ENCODE measurements at regions not wholly inside any gene's neighbourhood (a gene's known extent, or its start where the extent isn't known, plus 50 kb on each side); places are given as distances from the start of the nearest gene placed in this dataset.

DNA sequence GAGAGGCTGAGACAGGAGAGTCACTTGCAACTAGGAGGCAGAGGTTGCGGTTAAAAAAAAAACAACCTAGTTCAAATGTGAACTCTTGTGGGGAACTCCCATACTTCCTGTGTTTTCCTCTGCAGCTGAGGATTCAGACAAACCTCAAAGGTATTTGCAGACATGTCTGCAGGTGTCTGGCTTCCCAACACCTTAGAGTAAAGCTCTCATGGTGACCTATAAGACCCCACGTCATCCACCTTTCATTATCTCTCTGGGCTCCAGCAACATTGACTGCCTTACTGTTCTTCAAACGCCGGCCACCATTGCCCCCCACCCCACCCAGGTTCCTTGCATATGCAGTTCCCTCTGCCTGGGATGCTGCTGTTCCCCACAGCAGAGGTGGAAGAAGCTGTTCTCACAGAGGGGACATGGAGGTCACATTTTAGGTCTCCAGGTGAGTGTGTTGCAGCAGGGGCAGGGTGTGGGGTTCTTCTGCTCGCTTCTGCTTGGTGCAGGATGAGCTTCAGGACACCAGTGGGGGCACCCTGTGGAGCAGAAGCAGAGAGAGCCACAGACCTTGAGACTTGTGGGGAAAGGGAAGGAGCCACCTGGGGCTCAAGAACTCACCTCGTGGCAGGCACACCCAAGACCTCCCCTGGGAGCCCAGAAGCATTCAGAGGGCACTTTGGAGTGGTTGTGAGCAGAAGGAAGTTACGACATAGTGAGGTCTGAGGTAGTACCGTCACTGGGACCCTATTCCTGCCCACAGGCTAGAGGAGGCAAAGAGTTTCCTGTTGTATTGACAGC, 203.2 kb downstream of the CSNK2A3 start:
- dilution Hi-C loops (cut with MboI; ENCODE audit: extremely low pct_ligation_motif_present, low sequenced_read_pairs) (no loop called here), intact Hi-C loops (cut with micrococcal nuclease) (no loop called here)
- Histone ChIP-seq H2AFZ (ENCODE audit: low read depth, low read length) (no peak overlapping the region), H3K4me3 (replicated peaks in 1 of 3; ENCODE audit: insufficient read depth in 1 of 3, low read depth in 1 of 3, low read length in 3 of 3) (no peak overlapping the region), H3K9me1 (replicated peaks; ENCODE audit: control insufficient read depth, extremely low read depth, insufficient read depth, low read length) (no peaks in the 10 kb centered on the region), H3K9me3 (replicated peaks; ENCODE audit: control insufficient read depth, insufficient read depth, low read length) (no peaks in the 10 kb centered on the region), H3K36me3 (ENCODE audit: control insufficient read depth in 2 of 2, extremely low read depth in 1 of 2, insufficient read depth in 2 of 2, low read length in 2 of 2) (no peaks in the 10 kb centered on the region), H3K27me3 (ENCODE audit: control insufficient read depth in 2 of 2, insufficient read depth in 2 of 2, low read length in 2 of 2) (no peaks in the 10 kb centered on the region), H3K9ac (replicated peaks; ENCODE audit: extremely low read depth, insufficient read depth, low read length) (no peak overlapping the region), H3K4me1 (ENCODE audit: control insufficient read depth, extremely low read depth, insufficient read depth, low read length) (no peaks in the 10 kb centered on the region), H4K20me1 (replicated peaks; ENCODE audit: control insufficient read depth, extremely low read depth, insufficient read depth, low read length) (no peaks in the 10 kb centered on the region), H3K4me2 (ENCODE audit: insufficient read depth, low read length) (no peak overlapping the region), H3K27ac (ENCODE audit: insufficient read depth, low read depth, low read length) (no peak overlapping the region), H3K79me2 (ENCODE audit: control insufficient read depth, insufficient read depth, low read length) (no peaks in the 10 kb centered on the region)
- DNase-seq (ENCODE audit: low read depth, low spot score): no peak
- no TSS peak for BruUV-seq (replicated peaks)
- ChIA-PET CTCF (no interaction called here), POLR2A (no interaction called here)
- TF ChIP-seq CTCF (IDR thresholded peaks at IDR 0.05; ENCODE audit: extremely low read depth in 1 of 2, insufficient read depth in 1 of 2, low read depth in 1 of 2, low read length in 2 of 2) (no peak), POLR2AphosphoS5 (IDR thresholded peaks at IDR 0.05; ENCODE audit: insufficient read depth, low read depth, low read length) (no peak), EZH2 (IDR thresholded peaks at IDR 0.05; ENCODE audit: borderline replicate concordance, low read depth, low read length, severe bottlenecking) (no peak), MYC (IDR thresholded peaks at IDR 0.05; ENCODE audit: low read depth, low read length) (no peak)
- FAIRE-seq: no peak

DNA sequence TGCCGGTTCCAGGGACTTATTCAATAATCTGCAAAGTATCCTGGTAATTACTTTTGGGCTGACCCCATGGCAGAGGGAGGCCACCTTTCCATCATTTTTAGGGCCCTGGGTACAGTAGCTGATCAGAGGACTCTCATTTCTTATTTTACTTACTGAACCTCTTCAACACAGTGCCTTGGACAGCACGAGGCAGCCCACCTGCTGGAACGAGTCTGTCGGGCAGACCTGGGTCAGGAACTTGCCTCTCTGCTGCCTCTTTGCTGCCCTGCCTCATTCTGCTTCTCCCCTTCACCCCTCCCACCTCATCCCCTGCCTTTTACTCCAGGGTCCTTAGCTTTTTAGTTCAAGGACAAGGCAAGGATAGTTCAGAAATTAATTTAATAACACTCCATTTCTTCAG, 204.5 kb downstream of the CSNK2A3 start:
- CTCF ChIA-PET: no interaction called here
- no peak for DNase-seq (ENCODE audit: low read depth, low spot score)
- Histone ChIP-seq H3K9me3 (replicated peaks; ENCODE audit: control insufficient read depth, insufficient read depth, low read length) (no peaks in the 10 kb centered on the region), H3K27ac (ENCODE audit: insufficient read depth, low read depth, low read length) (no peak overlapping the region), H4K20me1 (replicated peaks; ENCODE audit: control insufficient read depth, extremely low read depth, insufficient read depth, low read length) (no peaks in the 10 kb centered on the region), H3K79me2 (ENCODE audit: control insufficient read depth, insufficient read depth, low read length) (no peaks in the 10 kb centered on the region), H3K36me3 (ENCODE audit: control insufficient read depth in 2 of 2, extremely low read depth in 1 of 2, insufficient read depth in 2 of 2, low read length in 2 of 2) (no peaks in the 10 kb centered on the region), H3K4me2 (ENCODE audit: insufficient read depth, low read length) (no peak overlapping the region), H3K27me3 (ENCODE audit: control insufficient read depth in 2 of 2, insufficient read depth in 2 of 2, low read length in 2 of 2) (no peaks in the 10 kb centered on the region), H2AFZ (ENCODE audit: low read depth, low read length) (no peak overlapping the region), H3K9ac (replicated peaks; ENCODE audit: extremely low read depth, insufficient read depth, low read length) (no peak overlapping the region), H3K4me1 (ENCODE audit: control insufficient read depth, extremely low read depth, insufficient read depth, low read length) (no peaks in the 10 kb centered on the region), H3K4me3 (replicated peaks in 1 of 3; ENCODE audit: insufficient read depth in 1 of 3, low read depth in 1 of 3, low read length in 3 of 3) (no peak overlapping the region), H3K9me1 (replicated peaks; ENCODE audit: control insufficient read depth, extremely low read depth, insufficient read depth, low read length) (no peaks in the 10 kb centered on the region)
- POLR2A ChIA-PET: no interaction called here
- dilution Hi-C loops (cut with MboI; ENCODE audit: extremely low pct_ligation_motif_present, low sequenced_read_pairs): no loop called here
- no peak for TF ChIP-seq JUN (IDR thresholded peaks at IDR 0.05; ENCODE audit: borderline replicate concordance, insufficient read depth, insufficient read length, low read depth)
- TF ChIP-seq GATA2 (IDR thresholded peaks at IDR 0.05; ENCODE audit: insufficient read depth, insufficient read length, low read depth, low read length): no peak
- no peak for TF ChIP-seq EZH2 (IDR thresholded peaks at IDR 0.05; ENCODE audit: borderline replicate concordance, low read depth, low read length, severe bottlenecking)
- TF ChIP-seq MAX (IDR thresholded peaks at IDR 0.05; ENCODE audit: insufficient read depth, insufficient read length): no peak
- no peak for TF ChIP-seq MYC (IDR thresholded peaks at IDR 0.05; ENCODE audit: low read depth, low read length)
- TF ChIP-seq POLR2AphosphoS5 (IDR thresholded peaks at IDR 0.05; ENCODE audit: insufficient read depth, low read depth, low read length): no peak
- TF ChIP-seq POLR2A (IDR thresholded peaks at IDR 0.05; ENCODE audit: low read depth, low read length): no peak
- TF ChIP-seq FOS (IDR thresholded peaks at IDR 0.05; ENCODE audit: borderline replicate concordance, insufficient read depth, low read length): no peak
- TF ChIP-seq CTCF (IDR thresholded peaks at IDR 0.05; ENCODE audit: extremely low read depth in 1 of 2, insufficient read depth in 1 of 2, low read depth in 1 of 2, low read length in 2 of 2): no peak
- BruUV-seq (replicated peaks): no TSS peak
- no peak for FAIRE-seq
- intact Hi-C loops (cut with micrococcal nuclease): no loop called here
